NCI-H1694 (cell line): ENCODE measurements at regions not wholly inside any gene's neighbourhood (a gene's known extent, or its start where the extent isn't known, plus 50 kb on each side); places are given as distances from the start of the nearest gene placed in this dataset.

Experiments used
- DNase-seq: peaks from one replicate; lab custom pipeline; 2025; lab: John Stamatoyannopoulos, UW

DNA sequence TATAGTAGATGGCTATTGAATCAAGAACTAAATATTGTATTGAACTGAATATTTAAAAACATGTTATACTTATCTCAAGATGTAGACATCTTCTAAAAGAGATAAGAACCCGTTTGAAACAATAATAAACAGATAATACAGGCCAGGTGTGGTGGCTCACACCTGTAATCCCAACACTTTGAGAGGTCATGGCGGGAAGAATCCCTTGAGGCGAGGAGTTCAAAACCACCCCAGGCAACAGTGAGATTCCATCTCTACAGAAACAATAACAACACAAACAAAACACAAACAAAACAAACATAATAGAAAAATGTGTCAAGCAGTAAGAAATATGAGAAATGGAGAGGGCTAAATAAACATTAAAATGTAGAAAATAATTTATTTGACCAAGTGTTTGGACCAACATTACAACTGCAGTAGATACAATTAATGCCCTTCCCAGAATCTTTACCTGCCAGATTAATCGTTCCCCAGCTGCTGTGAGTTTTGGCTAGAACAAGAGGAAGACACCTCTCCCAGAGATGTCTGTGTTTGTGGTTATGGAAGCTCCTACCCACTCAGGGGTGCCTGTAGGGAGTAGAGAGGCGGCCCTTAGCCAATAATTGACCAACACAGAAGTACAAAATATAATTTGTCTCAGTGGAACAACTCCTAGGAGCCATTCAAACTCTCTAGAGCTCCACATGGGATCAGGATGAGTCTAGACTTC is 111.9 kb upstream of the AGTR1 start:
- no peak for DNase-seq

GRCh38 chr3:148588291-148588690 is 109.4 kb upstream of the AGTR1 start:
- no peak for DNase-seq

DNA sequence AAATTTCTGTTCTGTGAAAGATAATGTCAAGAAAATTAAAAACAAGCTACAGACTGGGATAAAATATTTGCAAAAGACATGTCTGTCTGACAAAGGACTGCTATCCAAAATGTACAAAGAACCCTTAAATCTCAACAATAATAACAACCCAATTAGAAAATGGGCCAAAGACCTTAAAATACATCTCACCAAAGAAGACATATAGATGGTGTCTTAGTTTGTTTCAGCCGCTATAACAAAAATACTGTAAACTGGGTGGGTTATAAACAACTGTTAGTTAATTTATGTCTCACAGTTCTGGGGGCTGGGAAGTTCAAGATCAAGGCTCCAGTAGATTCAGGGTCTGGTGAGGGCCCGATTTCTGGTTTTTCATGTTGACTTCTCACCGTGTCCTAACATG is 106.2 kb upstream of the AGTR1 start:
- DNase-seq: no peak

GRCh38 chr3:148598619-148599018 is 99.1 kb upstream of the AGTR1 start:
- no peak for DNase-seq

GRCh38 chr3:148599481-148599880 is 98.2 kb upstream of the AGTR1 start:
- DNase-seq: no peak

DNA sequence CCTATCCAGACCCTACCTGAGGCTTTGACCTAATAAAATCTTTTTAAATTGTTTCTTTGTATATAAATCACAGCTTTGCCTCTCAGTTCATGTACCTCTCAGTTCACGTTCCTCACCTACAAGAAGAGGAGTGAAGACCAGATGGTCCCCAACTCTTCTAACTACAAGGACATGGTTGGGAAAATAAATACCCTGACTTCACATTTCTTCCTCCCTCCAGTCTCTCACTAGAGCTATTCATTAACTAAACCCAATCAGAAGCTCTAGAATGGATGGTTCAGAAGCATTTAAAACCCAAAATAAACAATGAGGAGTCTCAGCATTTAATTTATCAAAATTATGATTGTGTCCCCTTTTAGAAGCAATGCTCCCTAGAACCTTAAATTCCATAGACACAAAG is 97.3 kb upstream of the AGTR1 start:
- no peak for DNase-seq

- DNase-seq: no peak
Observed at GRCh38 chr3:148600902-148601765, 96.6 kb upstream of the AGTR1 start.

- DNase-seq: no peak
Observed at GRCh38 chr3:148601766-148602685, 95.7 kb upstream of the AGTR1 start.

- DNase-seq: no peak
Observed at GRCh38 chr3:148604270-148605085, 93.2 kb upstream of the AGTR1 start.

DNA sequence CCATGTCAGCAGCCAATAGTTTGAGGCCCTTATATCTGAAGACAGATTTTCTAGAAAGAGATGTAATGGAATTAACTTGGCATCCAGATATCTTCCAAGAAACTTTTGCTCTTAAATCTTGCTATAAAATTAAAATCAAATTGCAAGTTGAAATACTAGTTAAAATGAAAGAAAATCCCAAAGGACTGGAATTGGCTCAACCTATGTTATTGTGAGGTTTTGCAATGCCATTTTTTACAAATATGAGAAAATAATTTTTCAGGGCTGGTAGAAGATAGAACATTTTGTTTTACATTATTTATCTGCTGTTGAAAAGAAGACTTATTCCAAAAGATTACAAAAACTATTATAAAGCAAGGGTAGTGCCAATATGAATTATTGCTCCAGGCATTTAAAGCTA is 92.2 kb upstream of the AGTR1 start:
- no peak for DNase-seq

- DNase-seq: no peak
Observed at GRCh38 chr3:148606979-148607378, 90.7 kb upstream of the AGTR1 start.

DNA sequence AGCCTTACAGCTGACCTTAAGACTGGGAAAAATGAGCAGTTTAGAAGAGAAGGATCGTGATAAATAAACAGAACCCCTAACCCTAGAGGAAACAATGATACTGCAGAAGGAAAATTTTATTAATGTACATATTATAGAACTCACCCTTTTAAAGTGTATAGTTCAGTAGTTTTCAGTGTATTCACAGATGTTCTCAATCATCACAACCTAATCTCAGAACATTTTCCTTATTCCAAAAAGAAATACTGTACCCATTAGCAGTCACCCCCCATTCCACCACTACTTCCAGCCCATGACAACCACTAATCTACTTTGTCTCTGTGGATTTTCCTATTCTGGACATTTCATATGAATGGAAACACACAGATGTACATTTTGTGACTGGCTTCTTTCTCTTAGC is 90.2 kb upstream of the AGTR1 start:
- no peak for DNase-seq

- no peak for DNase-seq
Observed at GRCh38 chr3:148612278-148612677, 85.4 kb upstream of the AGTR1 start.

- DNase-seq: no peak
Observed at GRCh38 chr3:148615382-148615781, 82.3 kb upstream of the AGTR1 start.

GRCh38 chr3:148625095-148625736 is 72.5 kb upstream of the AGTR1 start:
- no peak for DNase-seq

- no peak for DNase-seq
Observed at GRCh38 chr3:148625991-148626390, 71.7 kb upstream of the AGTR1 start.

DNA sequence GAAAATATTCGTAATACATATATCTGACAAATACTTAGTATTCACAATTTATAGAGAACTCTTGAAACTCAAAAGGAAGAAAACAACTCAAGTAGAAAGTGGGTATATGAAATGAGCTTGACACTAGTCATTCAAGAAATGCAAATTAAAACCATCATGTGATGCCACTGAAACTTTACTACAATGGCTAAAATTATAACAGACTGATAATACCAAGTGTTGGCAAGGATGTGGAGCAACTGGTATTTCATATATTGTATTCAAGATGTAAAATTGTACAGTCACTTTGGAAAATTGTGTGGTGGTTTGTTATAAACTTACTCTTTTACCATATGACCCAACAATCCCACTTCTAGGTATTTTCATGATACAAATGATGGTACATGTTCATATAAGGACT is 68.7 kb upstream of the AGTR1 start:
- no peak for DNase-seq

DNA sequence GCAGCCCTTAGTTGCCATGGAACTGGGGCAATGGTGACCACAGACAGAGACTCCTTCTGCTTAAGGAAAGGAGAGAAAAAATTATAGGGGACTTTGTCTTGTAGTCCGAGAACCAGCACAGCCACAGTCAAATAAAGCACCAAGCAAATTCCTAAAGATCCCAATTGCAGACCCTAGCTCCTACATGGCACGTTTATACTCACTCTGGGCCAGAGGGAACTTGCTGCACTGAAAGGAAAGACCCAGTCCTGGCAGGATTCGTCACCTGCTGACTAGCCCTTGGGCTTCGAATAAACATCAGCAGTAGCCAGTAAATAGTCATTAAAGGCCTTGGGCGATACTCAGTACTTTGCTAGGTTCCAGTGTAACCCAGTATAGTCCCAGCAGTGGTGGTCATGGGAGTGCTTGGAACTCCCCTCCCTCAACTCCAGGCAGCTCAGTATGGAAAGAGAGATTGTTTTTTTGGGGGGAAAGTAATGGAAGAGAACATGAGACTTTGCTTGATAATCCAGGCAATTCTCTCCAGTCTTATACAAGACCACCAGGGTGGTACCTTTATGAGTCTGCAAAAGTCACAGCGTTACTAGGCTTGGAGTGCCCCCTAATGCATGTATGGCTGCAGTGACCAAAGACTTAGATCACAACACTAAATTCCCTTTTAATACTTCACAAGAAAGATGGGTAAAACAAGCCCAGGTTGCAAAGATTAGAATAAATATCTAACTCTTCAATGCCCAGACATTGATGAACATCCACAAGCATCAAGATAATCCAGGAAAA is 66.4 kb upstream of the AGTR1 start:
- no peak for DNase-seq

DNA sequence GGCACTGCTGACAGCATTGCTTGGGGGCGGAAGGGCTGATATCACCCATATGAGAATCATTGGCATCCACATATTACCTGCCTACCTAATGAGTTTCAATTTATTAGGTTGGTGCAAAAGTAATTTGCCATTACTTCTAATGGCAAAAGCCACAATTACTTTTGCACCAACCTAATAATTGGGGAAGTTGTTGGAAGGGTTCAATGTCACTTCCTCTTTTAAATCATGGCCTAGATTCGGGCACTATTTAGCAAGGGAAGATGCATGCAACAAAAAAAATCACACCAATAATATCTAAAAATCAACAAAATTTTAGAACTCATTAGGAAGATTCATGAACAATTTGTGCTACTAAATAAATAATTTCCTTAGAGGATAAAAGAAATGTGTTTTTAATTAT is 56.0 kb upstream of the AGTR1 start:
- no peak for DNase-seq

DNA sequence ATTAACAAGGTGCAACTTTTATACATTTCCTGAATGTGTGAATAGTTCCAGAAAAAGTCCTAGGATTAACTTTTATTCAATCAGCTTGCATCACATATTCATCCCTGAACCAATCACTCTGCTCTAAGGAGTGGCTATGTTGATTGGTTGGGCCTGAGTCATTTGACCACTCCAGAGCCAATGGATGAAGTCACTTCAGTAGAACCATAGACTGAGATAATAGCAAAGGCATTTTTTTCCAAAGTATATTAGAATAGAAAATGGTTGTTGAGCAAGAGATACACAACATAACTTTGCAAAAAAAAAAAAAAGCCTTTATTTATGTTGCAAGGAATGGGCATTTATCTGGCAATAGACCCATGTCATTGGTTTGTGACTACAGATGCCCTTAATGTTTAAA is 55.5 kb upstream of the AGTR1 start:
- no peak for DNase-seq
